ENCODE measurements at regions not wholly inside any gene's neighbourhood (a gene's known extent, or its start where the extent isn't known, plus 50 kb on each side); places are given as distances from the start of the nearest gene placed in this dataset.

DNA sequence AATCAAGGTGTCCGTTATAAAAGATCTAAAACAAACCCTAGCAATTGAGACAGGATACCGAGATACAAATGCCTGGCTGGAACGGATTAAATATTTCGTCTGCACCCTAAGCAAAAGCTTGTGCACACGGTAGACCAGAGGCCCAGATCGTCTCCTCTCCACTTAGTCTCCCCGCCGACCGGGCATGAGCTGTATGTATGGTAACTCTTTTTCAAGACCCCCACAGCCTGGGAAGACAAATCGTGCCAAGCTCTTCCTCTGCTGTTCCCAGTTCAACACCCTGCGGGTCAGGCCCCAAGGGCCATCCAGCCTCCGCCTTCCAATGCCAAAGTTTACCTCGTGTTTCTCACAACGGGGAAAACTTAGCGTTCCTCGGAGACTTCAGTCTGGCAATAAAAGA lies 285.7 kb upstream of the GALNT17 start:
- DNase-seq, result no peak

DNA sequence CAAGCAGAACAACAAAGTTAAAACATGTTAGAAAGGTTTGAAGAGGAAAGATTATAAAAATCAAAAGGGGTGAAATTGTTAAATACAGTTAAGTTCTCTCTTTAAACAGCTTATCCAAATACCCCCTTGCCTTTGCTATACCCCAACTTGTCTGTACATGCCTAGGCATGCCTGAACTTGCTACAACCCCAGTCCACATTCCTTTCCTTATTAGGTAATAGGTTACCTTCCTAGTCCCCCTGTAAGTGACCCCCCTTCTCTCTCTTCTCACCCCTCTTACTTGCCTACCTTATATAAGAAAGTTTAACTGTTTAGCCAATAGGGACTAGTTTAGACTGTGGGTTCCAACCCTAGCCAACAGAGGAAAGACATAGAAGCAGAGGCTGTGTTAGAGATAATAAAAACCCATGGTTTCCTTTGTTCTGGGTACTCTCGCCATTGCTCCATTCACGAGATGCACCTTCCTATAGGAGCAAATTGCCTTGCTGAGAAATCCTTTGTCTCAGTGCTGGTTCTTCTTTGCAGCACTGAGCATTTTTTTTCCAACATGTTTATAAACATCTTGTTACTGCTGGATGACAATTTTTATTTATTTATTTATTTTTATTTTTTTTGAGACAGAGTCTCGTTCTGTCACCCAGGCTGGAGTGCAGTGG lies 282.2 kb upstream of the GALNT17 start:
- no peak for DNase-seq

DNA sequence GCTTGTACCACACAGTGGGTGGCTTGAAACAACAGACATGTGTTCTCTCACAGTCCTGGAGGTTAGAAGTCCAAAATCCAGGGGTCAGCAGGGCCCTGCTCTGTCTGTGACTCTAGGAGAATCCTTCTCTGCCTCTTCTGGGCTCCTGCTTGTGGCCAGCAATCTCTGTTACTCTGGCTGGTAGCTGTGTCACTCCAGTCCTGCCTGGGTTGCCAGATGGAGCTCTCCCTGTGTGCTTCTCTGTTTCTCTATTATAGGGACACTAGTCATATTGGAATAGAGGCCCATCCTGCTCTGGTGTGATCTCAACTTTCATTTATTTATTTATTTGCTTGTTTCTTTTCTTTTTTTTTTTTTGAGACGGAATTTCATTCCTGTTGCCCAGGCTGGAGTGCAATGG lies 276.6 kb upstream of the GALNT17 start:
- DNase-seq, result no peak

DNA sequence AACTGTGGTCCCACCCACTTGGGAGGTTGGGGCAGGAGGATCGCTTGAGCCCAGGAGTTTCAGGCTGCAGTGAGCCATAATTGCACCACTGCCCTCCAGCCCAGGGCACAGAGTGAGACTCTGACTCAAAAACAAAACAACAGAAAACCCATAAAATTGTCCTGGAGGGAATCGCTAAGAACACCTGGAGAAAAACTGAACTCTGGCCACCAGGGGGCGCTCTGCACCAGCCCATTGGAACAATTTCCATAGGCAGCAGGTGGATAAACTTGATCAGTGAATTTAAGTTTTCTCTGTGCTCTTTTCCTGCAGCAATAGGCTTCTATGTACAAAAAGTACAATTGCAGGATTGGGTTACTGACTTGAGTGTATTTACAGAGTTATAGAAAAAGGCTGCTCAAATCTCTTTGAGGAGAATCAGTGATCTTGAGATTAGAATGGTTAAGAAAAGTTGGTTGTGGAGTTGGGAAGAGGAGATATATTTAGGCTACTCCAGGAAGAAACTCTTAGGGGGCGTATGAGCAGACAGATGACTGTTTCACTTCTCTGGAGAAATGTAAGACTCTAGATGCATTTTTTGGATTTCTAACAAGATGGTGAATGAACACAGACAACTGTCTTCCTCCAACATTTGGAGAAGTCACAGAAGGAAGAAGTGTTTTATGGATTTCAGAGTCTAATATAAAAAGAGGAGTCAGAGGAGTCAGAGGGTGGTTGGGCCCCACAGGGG lies 274.9 kb upstream of the GALNT17 start:
- DNase-seq, result peak; percentile 91

DNA sequence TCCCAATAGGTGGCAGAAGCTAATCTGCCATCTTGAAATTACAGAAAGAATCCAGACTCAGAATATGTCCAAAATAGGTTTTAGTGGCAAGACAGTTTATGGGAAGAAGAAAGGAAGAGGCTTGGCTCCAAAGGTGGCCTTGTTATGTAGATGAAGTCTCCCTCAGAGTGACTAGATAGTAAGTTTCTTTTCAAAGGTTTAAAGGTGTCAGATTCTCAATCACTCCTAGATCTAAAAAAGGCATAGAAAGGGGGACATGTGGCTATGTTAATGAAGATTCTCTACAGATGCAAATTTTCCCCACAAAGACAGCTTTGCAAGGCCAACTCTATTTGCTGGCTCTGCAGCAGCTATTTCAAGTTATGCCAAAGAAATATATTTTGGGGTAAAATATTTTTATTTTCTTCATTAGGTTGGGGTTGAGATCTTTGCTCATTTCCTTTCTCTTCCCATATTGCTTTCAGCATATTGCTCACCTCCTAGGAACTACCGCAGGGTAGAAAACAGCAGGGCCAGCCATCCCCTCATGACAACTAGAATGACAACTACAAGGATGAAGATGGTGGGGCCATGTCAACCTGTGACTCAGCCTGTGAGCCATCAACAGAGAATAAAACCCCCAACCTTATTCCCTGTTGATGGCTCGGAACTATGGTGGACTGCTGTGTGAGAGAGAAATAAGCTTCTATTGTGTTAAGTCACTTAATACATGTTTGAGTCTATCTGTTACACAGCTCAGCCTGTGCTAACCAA lies 274.0 kb upstream of the GALNT17 start:
- no peak for DNase-seq

DNA sequence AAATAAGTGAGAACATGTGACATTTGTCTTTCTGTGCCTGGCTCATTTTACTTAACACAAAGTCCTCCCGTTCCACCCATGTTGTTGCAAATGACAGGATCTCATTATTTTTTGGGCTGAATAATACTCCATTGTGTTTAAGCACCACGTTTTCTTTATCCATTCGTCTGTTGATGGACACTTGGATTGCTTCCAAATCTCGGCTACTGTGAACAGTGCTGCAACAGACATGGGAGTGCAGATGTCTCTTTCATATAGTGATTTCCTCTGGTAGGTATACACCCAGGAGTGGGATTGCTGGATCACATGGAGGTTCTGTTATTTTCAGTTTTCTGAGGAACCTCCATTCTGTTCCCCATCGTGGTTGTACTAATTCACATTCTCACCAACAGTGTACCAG lies 264.4 kb upstream of the GALNT17 start:
- DNase-seq, result no peak

DNA sequence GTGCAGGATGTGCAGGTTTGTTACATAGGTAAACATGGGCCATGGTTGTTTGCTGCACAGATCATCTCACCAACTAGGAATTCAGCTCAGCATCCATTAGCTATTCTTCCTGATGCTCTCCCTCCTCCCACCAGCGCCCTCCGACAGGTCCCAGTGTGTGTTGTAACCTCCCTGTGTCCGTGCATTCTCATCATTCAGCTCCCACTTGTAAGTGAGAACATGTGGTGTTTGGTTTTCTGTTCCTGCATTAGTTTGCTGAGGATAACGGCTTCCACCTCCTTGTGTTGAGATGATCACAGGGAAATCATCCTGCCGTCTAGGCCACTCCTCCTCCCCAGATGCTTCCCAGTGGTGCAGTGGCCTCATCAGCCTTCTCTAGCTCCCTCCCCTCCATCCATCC lies 261.6 kb upstream of the GALNT17 start:
- DNase-seq, result no peak

DNA sequence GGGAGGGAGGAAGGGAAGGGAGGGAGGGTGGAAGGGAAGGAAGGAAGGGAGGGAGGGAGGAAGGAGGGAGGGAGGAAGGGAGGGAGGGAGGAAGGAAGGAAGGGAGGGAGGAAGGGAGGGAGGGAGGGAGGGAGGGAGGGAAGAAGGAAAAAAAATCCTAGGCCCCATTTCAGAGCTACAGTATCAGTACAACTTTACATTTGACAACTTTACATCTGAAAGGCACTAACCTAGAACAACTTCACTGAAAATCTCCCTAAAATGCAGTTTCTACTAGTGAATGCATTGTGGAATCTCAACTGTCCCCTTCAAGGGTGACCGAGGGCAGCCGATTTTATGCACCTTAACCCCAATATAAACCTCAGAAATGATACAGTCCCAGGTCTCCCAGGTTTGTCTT lies 259.8 kb upstream of the GALNT17 start:
- no peak for DNase-seq

DNA sequence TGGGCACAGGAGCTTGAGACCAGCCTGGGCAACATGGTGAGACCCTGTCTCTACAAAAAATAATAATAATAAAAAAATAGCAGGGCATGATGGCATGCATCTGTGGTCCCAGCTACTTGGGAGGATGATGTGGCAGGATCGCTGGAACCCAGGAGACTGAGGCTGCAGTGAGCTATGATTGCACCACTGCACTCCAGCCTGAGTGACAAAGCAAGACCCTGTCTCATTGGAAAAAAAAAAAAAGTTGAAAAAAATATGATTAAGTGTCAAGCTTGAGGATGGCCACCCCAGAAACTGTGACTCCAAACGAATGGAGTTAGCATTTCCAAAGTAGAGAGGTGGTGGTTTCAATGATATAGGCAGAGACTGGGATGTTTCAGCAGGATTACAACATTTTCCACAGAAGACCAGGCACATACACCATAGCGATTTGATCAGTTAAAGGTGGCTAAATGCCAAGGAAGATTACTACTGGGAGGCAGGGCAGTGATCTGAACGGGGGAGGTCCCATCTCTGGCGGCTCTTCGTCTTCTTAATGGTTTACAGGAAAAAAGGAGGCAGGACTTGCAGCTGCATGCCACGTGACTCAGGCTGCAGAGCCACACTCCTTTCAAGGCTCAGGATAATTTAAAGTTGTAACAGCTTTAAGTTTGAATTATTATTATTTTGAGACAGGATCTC lies 250.6 kb upstream of the GALNT17 start:
- peak; percentile 14 for DNase-seq

DNA sequence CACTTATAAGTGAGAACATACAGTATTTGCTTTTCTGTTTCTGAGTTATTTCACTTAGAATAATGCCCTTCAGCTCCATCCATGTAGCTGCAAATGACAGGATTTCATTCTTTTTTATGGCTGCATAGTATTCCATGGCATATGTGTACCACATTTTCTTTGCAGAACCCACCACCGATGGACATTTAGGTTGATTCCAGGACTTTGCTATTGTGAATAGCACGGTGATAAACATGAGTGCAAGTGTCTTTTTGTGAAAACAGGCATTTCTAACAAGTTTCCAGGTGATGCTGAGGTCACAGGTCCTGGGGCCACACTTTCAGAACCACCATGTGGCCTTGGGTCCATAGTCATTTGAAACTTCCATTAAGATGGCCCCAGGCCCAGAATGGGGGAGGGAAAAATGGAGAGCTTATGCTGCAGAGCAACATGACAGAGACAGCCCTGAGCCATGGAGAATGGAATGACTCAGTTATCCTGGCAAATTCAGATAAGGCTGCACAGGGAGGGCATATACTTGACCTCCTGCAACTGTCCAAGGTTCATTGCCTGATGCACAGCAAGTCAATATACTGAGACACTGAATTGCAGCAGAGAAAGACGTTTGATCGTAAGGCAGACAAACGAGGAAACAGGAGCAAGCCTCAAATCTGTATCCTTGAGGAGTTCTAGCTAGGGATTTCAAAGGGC lies 248.0 kb upstream of the GALNT17 start:
- no peak for DNase-seq

DNA sequence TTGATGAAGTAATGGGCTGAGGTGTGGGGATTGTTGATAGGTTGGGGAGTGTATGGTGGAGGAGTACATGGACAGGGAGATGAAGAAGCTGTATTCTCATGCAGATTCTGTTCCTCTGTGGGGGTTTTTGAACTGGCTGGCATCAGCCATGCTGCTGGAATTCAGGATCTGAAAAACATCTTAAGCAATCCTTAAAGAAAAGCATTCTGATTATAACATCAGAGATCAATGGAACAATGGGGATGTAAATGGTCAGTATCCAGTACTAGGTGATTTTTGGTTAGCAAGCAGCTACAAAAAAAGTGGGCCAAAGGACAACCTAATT lies 247.5 kb upstream of the GALNT17 start:
- DNase-seq, result no peak

DNA sequence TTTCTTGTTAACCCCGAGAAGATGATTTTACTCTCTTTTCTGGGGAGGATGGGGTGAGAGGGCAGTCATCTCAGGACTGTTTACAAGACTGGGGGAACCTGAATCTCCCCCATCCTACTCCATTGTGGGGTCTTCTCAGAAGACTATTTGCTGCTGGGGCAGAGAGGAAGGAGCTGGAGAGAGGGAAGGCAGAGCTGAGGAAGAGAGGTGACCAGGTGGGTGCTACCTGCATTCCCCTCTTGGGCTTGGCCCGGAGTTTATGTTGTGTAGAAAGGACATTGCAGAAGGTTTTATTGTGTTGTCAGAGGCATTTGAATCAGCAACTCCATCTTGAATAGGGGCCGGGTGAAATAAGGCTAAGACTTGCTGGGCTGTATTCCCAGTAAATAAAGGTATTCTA lies 247.1 kb upstream of the GALNT17 start:
- DNase-seq, result no peak

DNA sequence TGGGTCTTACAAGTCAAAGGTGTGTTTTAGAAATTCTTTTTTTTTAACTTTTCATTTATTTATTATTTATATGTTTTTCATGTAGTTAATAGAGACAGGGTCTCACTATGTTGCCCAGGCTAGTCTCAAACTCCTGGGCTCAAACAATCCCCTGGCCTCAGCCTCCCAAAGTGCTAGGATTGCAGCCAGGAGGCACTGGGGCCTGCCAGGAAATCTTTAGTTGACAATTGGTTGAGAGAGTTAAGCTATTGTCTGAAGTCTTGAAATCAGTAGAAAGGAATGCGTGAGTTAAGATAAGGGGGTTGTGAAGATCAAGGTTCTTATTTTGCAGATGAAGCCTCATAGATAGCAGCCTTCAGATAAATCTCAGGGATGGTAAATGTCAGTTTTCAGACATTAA lies 245.4 kb upstream of the GALNT17 start:
- no peak for DNase-seq

DNA sequence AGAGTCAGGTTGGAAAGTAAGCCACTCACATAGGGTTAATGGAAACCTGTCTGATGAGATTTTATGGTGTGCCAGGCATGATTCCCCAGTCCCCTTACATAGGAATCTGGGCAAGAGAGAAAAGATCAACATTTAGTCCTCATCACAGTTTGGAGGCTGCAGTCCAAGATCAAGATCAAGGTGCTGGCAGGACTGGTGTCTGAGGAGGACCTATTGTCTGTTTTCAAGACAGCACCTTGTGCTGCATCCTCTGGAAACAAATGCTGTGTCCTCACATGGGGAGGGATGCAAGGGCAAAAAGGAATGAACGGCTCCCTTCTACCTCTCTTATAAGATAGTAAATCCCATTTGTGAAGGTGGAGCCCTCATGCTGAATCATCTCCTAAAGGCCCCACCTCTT lies 244.8 kb upstream of the GALNT17 start:
- DNase-seq, result no peak

DNA sequence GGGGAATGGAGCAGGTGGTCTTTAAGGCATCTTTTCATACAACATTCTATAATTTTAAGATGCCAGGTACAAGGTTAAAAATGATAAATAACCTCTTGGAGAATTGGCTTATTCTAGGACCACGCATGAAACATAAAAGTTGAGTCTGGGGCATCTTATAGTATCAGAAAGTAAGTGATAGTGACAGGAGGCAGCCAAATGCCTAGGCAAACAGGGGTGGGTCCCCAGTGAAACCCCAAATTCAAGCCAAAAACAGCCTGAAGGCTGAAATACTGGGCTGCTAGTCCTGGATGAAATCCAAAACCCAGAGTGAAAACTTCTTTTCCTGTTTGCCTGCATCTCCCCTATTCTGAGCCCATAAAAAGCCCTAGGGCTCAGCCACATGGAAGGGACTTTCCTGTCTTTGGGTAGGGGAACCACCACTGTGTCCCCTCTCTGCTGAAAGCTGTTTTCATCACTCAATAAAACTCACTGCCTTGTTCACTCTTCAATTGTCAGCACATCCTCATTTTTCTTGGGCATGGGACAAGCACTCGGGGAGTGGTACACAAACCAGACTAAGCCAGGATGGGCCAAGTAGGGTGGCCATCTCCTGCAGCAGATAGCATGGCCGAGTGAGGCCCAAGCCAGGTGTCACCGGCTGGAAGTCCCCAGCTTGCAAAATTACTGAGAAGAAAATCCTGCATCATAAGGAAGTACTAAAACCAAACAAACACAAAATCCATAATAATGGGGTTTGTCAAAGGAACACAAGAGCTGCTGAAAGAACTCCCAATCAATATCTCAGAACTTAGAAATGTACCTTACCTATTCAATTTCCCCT lies 241.6 kb upstream of the GALNT17 start:
- no peak for DNase-seq

DNA sequence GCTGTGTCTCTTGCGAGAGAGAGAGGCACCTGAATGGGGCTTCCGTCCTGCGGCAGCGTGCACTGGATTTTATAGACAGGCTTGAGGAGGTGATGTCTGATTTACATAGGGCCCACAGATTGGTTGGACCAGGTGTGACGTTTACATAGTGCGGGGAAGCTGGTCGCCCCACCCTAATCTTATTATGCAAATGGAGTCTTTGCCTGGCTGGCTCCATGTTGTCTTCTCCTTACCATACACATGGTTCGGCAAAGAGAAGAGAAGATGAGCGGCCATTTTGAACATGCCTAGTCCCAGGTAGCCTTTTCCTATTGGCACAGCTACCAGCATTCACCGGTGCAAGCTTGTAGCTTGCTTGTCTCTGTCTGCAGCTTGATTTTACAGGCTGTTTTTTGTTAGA lies 238.5 kb upstream of the GALNT17 start:
- no peak for DNase-seq

DNA sequence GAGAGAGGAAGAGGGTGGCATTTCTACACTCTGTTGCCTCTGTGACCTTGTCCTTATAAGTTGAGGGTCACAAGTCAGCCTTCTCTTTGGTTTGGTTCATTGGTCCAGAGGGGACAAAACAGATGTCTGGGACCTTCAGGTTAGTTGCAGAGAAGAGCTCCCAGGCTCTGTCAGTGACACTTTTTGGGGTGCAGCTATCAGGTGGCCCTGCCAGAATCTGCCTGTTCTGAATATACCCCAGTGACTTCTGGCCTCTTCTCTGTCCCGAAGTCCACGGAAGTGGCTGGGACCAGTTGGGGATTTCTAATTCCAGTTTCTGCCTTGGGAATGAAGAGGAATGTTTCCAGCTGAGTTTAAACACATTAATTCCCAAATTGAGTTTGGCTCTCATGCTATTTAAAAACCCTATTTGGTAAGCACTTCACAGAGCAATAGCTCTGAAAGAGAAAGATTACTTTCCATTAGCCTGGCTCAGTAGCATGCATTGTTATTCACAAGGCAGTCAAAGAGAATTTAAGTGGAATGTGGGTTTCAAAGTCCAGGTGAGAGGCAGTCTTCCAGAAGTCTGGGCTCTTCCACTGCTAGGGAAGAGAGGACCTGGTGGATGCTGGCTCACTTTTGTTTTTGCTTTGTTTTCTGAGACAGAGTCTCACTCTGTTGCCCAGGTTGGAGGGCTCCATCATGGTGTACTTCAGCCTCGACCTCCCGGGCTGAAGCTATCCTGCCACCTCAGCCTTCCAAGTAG lies 237.8 kb upstream of the GALNT17 start:
- peak; percentile 33 for DNase-seq

DNA sequence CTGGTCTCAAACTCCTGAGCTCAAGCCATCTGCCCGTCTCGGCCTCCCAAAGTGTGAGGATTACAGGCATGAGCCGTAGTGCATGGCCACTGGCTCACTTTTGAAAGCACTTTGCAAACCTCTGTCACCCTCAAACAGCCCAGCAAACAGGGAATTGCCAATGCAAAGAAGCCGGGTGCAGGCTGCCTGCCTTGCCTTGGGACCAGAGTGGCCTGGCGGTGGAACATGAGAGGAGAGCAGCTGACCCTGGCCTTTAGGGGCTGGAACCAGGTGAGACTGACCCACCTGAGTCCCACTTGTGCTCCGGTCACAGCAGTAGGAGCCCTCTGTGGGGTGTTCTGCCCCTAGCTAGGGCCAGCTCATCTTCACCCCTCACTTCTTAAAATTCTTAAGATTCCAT lies 237.1 kb upstream of the GALNT17 start:
- DNase-seq, result no peak

DNA sequence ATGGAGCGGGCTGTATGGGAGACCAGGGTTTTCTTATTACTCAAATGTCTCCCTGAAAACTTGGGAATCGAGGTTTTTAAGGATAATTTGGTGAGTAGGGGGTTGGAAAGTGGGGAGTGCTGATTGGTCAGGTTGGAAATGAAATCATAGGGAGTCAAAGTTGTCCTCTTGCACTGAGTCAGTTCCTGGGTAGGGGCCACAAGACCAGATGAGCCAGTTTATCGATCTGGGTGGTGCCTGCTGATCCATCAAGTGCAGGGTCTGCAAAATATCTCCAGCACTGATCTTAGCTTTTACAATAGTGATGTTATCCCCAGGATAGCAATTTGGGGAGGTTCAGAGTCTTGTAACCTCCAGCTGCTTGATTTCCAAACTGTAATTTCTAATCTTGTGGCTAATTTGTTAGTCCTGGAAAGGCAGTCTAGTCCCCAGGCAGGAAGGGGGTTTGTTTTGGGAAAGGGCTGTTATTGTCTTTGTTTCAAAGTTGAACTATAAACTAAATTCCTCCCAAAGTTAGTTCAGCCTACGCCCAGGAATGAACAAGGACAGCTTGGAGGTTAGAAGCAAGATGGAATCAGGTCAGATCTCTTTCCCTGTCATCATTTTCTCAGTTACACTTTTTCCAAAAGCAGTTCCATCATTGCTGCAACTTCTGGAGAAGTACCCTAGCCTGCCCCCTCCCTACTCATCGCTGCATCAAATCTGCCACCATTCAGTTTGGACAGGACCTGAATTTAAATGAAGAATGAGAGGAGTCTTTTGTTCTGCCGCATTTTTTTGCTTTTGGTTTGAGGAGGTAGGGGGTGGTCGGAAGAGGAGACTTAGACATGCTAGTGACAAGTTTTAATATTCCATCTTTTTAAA lies 236.4 kb upstream of the GALNT17 start:
- peak; percentile 35 for DNase-seq

Measured in tongue (tissue), 1 donor.